ENCODE measurements at regions not wholly inside any gene's neighbourhood (a gene's known extent, or its start where the extent isn't known, plus 50 kb on each side); places are given as distances from the start of the nearest gene placed in this dataset.

DNA sequence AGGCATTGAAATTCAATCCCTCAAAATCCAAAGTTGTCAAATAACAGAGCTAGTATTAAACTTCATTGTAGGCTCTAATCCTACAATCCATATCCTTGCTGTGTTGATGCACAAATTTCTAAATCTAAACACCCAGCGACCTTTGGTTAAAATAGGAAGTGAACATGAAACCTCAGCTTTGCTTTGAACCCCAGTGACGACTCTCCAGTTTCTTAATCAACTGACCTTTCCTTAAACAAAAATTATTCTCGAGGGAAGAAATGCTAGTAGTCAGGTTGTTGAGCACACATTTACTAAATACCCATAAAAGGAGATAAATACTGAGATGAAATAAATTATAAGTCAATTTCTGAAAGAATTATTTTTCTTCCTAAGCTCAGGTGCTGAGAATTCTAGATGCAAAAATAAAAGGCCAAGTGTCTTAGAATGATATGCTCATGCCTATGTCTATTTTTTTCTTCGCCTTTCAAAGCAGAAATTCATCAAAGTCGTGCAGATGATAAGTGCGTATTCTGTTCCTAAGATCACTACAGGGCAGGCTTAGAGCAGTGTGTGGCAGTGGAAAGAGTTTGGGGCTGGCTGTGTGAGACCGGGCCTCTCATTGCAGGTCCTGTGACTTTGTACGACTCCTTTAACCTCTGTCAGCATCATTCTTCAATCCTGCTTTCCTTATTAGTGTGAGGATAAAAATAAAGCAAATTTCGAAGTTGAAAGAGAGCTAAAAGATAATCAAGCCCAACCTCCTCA lies 208.7 kb downstream of the PRL start:
- DNase-seq (no peak), ATAC-seq (no peak)
- Histone ChIP-seq H3K27ac (no peak overlapping the region), H3K36me3 (no peaks in the 10 kb centered on the region), H3K4me1 (no peaks in the 10 kb centered on the region), H3K27me3 (ENCODE audit: low read depth) (no peaks in the 10 kb centered on the region), H3K9me3 (no peaks in the 10 kb centered on the region), H3K4me3 (no peak overlapping the region)
- intact Hi-C loops (cut with DNase I): no loop called here
- TF ChIP-seq CTCF (IDR thresholded peaks at IDR 0.05): no peak

GRCh38 chr6:22091424-22091948 lies 205.3 kb downstream of the PRL start:
- Histone ChIP-seq H3K4me3 (no peak overlapping the region), H3K27ac (no peak overlapping the region), H3K9me3 (no peaks in the 10 kb centered on the region), H3K36me3 (no peaks in the 10 kb centered on the region), H3K4me1 (no peaks in the 10 kb centered on the region), H3K27me3 (ENCODE audit: low read depth) (no peaks in the 10 kb centered on the region)
- ATAC-seq: peak in 1 of 2 donors; percentile 23
- no peak for DNase-seq
- TF ChIP-seq CTCF (IDR thresholded peaks at IDR 0.05): no peak
- intact Hi-C loops (cut with DNase I): no loop called here

GRCh38 chr6:22095836-22096235 lies 201.0 kb downstream of the PRL start:
- Histone ChIP-seq H3K27ac (no peak overlapping the region), H3K9me3 (no peaks in the 10 kb centered on the region), H3K4me1 (no peaks in the 10 kb centered on the region), H3K36me3 (no peaks in the 10 kb centered on the region), H3K27me3 (ENCODE audit: low read depth) (no peaks in the 10 kb centered on the region), H3K4me3 (no peak overlapping the region)
- ATAC-seq: no peak
- intact Hi-C loops (cut with DNase I): no loop called here
- DNase-seq: no peak
- TF ChIP-seq CTCF (IDR thresholded peaks at IDR 0.05): no peak

DNA sequence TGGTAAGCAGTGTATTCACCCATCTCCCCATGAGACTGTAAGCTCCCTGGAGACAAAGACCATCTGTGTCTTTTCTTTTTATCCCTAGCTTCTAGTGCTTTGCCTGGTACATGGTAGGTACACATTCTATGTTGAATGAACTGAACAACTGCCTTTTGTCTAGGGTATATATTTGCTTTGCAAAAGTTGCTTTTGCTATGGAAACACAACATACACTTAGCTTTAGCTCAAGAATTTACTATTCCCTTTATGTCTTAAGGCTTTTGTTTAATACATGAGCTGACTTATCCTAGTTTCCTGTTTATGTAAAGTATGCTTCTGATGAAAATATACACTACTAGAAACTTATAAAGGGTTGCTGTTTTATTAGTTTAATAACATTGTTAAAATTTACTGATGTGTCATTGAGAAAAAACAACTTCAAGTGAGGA lies 198.2 kb downstream of the PRL start:
- Histone ChIP-seq H3K36me3 (no peaks in the 10 kb centered on the region), H3K27ac (no peak overlapping the region), H3K9me3 (no peaks in the 10 kb centered on the region), H3K4me1 (no peaks in the 10 kb centered on the region), H3K27me3 (ENCODE audit: low read depth) (no peaks in the 10 kb centered on the region), H3K4me3 (no peak overlapping the region)
- intact Hi-C loops (cut with DNase I): no loop called here
- DNase-seq (no peak), ATAC-seq (no peak)
- no peak for TF ChIP-seq CTCF (IDR thresholded peaks at IDR 0.05)

DNA sequence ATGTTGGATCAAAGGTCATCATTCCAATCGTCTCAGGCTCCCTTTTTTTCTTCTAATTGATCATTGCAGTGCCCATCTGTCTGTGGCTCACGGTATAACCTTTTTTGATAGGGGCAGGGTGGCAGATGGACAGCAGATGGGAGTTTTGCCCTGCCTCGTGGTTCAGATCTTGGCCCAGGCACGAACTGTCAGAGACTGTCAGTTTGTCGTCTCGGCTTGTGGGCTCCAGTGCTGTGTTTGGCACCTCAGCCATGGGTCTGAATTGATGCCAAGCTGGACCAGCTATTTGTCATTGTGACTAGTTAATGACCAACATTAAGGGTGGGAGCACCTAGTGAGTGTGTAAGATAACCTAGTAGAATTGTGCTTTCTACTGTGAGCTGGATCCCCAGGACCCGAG lies 197.6 kb downstream of the PRL start:
- intact Hi-C loops (cut with DNase I): no loop called here
- H3K4me3 ChIP-seq: no peak overlapping the region
- H3K9me3 ChIP-seq: no peaks in the 10 kb centered on the region
- no peaks in the 10 kb centered on the region for H3K27me3 ChIP-seq (ENCODE audit: low read depth)
- ATAC-seq (no peak), DNase-seq (no peak)
- no peaks in the 10 kb centered on the region for H3K36me3 ChIP-seq
- no peaks in the 10 kb centered on the region for H3K4me1 ChIP-seq
- TF ChIP-seq CTCF (IDR thresholded peaks at IDR 0.05): no peak
- H3K27ac ChIP-seq: no peak overlapping the region

Measured in lower lobe of right lung (tissue), 2 donors.